GM18907 (cell line): ENCODE measurements at regions not wholly inside any gene's neighbourhood (a gene's known extent, or its start where the extent isn't known, plus 50 kb on each side); places are given as distances from the start of the nearest gene placed in this dataset.
A peak's percentile ranks its signal among the peaks of the same experiment; 100 is the strongest.
"Not testable (repeated sequence)": the region's sequence is repeated elsewhere in the genome, so short reads cannot be mapped to it uniquely, and the experiment has no call there.

Experiments used
- ATAC-seq: cut with Tn5 transposase; IDR thresholded peaks from one replicate; pipeline ENCODE4 v1.9.1; 2021; ENCODE audit warnings: mild to moderate bottlenecking, moderate library complexity; ENCODE audit not compliant: unreplicated experiment

DNA sequence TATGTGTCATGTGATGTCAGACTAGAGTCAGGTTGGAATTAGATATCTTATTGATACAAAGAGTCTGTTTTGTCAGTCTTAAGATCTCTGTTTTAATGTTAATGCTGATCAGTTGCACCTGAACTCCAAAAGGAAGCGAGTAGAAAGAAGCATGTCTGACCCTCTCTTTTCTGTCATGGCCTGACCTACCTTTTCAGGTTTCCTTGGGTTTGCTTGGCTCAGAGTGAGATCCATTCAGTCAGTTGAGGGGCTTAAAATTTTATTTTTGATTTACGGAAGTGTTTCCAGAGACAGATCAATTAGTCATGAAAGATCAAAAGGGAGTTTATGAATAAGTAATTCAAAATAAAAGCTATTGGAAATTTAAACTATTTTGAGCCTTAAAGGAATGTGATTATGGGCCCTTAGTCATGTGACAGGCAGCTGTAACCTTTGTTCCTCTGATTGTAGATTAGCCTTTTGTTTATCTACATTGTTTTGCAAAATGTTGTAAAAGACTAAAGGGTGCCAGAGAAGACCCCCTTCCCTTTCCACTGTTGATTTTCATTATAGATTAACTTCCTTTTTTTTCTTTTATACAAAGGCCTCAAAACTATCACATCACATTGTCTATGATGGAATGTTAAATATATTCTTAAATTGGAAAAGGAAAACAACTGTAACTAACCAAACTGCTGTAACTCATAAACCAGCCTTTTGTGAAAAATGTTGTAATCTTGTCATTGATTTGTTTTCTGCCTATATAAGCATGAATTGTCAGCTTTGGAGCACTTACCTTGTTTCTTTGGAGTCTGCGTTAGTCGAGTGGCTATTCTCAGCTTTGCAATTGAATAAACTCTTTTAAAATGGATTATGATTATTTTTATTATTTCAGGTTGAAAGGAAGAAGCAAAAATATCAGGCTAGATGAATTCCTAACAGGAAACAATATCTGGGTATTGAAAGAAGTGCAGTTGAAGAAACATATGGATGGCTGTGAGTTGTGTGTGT, 195.5 kb upstream of the MBL2 start:
- no peak for ATAC-seq

DNA sequence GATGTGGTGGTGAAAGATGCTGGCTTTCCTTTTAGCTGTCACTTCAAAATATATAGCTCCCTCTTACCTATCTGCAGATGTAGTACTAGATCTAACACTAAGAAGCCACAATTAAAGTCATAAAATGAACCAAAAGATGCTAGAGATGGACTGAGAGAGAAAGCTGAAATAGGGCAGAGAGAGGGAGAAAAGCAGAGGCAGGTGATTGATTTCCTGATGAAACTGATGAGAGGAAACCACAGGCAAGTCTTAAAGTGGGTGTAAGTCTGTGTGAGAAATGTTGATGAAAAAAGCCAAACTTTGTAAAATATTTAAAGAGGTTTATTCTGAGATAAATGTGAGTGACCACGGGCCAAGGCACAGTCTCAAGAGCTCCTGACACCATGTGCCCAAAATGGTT, 194.3 kb upstream of the MBL2 start:
- ATAC-seq: no peak

DNA sequence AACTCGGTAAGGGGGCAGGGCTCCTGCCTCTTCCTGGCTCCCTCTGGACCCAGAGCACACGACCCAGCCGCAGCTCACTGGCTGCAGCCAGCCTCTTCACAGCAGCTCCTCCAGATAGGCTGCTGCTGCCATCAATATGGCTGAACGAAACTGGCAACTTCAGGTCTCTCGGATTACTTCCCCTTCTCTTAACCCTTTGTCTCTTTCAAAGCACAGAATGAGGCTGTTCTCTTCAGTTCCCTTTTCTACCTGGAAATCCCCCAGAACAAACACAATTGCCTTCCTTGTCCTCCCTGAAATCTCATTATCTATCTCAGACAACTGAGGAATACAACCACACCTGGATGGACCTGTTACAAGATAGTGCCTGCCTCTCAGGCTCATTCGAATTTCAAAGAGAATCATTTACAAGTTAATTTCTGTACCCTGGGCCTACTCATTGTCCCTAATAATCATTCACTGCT, 193.4 kb upstream of the MBL2 start:
- peak; percentile 99 for ATAC-seq

DNA sequence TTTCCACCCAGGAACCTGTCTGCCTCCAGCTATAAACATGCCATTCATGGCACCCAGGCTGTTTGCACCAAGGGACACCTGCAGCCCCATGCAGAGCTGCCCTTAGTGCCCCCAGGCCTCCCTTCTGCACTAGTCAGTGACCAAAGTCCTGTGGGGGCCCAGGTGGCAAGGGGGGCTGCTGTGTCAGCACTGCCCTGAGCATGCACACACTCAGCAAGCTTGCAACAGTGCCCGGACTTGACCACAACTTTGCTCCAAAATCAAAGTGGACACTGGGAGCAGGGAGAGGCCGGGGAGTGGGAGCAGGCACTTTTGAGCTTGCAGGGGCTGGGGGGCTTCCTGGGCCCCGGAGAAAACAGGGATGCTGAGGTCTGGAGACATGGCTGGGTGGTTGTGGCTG, 192.9 kb upstream of the MBL2 start:
- ATAC-seq: peak; percentile 30

DNA sequence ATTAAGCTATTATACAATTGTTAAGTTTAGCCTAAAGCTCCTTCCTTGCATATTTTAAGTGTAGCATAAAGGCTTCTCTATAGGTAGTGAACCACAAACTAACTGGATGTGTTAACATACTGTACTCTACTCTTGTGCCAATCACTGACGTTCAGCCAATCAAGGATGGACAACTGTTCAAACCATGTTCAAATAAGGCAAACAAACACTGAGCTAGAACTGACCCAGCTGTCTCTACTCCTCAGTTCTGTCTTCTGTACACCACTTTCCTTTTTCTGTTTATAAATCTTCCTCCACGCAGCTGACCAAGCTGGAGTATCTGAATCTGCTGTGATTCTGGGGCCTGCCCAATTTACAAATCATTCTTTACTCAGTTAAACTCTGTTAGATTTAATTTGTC, 188.7 kb upstream of the MBL2 start:
- ATAC-seq: no peak

DNA sequence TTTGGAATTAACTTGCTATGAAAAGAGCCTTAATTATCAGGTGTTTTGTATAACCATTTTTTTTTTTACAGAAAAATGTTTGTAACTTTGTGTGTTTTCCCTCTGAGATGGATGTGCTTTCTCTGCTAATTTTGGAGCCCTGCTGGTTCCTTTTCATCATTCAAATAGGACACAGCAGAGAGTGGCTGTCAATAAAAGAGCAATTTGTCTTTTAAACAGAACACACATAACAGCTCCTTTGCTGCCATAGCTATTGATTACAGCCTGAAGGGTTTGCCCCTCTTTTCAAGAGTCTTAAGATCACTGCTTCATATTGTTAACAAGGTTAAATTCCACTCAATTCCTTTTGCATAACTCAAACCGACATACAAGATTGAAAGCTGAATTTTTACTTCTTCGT, 187.2 kb upstream of the MBL2 start:
- ATAC-seq: no peak

DNA sequence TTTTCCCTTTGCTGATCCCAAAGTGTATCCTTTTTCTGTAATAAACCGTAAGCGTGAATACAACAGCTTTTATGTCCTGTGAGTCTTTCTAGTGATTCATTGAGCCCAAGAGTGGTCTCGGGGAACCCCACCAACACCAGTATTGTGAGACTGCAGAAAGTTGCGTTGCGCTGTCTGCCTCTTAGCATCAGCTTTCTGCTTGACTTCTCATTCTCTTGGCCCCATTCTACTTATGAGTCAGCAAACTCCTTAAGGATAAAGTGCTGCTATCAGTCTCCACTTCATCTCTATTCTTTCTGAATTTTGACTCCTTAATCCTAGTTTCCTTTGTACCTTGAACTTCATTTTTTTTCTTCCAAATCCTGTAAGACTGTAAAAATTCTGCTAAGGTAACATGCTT, 184.3 kb upstream of the MBL2 start:
- ATAC-seq: no peak

DNA sequence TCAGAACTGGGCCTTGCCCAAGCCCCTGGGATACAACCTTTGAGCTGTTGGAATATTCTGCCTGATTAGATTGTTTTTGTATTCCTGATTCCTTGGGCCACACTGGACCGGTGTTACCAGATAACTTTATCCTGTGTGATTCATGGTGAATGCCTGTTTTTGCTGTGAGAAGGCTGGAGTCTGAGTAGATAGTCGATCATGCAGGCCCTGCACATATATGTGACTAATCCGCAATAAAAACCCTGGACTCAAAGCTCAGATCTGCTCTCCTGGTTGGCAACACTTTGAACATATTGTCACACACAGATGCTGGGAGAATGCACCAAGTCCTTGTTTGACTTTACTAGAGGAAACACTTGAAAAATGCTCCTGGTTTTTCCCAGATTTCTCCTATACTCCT, 183.9 kb upstream of the MBL2 start:
- no peak for ATAC-seq

DNA sequence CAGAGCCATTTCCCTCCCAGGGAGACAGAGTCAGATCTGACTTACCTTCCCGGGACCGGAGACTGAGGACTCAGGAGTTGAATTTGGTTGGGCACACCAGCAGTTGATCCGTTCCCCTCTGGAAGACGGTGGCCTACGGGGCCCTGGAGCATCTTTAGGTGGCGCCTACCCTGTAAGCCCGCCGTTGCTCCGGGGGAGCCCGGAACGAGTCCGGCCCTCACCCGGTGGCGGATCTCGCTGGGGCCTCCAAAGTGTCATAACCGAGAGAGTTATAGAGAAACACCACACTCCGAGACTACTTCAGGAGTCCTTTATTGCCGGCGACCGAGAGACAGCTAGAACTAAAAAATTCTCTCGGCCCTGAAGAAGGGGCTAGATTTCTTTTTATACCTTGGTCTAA, 182.8 kb upstream of the MBL2 start:
- ATAC-seq: no peak

DNA sequence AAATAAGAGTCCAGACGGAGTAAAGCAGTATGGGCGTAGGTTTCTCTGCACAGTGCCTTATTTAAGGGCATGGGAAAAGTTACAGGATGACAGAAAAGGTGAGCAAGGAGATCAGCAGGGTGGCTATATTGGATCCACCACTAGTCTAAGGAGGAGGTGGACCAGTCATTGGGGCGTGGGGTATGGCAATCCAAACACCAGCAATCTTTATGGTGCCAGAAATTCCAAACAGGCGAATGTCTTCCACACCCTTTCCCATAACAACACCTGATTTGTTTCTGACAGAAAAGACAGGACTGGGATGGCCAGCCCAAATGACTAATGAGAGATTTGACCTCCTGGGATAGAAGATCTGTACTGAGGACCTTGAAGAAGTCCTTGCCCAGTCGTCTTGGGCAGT, 181.8 kb upstream of the MBL2 start:
- ATAC-seq: no peak

DNA sequence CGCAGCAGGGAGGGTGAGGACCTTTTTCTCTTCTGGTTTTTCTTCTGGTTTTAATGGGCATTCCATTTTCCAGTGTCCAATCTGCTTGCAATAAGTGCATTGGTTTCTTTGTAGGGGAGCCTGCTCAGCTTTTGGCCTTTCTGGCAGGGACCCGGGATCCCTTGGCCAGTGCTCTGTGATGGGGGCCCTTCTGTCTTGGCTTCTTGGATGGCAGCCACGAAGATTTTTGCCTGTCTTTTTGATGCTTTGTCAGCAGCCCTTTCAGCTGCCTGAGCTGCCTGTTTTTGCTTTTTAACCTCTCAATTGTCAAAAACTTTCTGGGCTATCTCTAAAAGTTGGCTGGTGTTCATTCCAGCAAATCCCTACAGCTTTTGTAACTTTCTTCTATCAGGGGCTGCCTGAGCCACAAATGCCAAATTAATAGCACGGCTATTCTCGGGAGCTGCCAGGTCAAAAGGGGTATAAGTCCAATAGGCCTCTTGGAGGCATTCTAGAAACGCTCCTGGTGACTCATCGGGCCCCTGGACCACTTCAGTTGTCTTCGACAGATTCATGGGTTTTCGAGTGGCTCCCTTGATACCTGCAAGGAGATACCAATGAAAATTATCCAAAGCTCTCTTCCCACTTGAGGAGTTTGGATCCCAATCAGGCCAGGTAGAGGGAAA, 179.9 kb upstream of the MBL2 start:
- ATAC-seq: no peak

DNA sequence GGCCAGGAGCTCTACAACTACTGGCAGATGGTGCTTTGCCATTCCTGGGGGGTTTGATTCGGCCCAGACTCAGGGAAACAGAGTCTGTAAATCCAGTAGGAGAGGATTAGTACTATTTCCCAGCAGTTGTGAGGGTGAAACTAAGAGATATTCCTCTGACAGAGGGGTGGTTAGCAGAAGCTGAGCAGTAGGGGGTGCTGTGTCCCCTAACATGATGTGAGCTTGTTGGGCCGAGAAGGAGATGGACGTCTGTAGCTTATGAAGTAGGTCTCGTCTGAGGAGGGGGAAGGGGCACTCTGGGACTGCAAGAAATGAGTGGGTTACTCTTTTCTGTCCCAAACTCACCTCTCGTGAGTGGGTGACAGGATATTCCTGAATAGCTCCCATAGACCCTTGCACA, 179.2 kb upstream of the MBL2 start:
- ATAC-seq: peak; percentile 95

DNA sequence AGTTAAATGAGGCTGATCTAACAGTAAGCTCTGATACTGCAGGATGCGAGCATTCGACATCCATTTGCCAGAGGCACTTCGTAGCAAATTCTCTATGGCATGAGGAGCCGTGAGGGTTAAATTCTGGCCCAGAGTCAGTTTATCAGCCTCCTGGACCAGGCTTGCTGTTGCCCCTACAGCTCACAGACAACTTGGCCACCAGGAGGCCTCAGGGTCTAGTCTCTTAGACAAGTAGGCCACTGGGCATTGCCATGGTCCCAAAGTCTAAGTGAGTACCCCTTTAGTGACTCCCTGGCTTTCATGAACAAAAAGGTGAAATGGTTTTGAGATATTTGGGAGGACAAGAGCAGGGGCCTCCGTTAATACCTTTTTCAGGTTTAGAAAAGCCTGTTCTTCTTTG, 178.0 kb upstream of the MBL2 start:
- no peak for ATAC-seq

DNA sequence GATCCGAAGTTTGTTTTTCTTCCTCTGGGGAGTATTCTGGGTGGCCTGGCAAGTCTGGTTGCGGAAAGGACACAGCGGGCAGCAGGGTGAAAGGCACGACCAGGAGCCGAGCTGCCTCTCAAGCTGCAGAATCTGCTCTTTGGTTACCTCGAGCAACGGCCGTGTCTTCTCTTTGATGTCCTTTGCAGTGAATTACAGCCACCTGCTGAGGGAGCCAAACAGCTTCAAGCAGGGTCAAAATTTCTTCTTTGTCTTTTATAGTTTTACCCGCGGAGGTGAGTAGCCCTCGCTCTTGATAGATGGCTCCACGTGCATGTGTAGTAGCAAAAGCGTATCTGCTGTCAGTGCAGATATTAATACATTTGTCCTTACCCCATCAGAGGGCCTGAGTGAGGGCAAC, 177.3 kb upstream of the MBL2 start:
- no peak for ATAC-seq

DNA sequence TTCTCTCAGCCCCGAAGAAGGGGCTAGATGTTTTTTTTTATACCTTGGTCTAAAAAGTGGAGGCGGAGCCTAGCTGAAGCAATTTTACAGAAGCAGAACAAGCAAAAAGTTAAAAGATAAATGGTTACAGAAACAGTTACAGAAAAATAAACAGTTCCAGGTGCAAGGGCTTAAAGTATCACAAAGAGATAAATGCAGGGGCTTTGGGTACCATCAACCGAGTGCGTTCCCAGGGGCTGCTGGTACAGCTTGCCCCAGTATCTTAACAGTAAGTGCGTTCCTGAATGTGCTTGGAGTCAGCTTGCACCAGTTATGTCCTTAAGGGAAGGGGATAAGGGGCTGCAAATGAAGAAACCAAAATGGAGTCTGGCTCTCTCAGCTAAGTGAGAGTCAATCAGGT, 173.9 kb upstream of the MBL2 start:
- ATAC-seq: no peak

DNA sequence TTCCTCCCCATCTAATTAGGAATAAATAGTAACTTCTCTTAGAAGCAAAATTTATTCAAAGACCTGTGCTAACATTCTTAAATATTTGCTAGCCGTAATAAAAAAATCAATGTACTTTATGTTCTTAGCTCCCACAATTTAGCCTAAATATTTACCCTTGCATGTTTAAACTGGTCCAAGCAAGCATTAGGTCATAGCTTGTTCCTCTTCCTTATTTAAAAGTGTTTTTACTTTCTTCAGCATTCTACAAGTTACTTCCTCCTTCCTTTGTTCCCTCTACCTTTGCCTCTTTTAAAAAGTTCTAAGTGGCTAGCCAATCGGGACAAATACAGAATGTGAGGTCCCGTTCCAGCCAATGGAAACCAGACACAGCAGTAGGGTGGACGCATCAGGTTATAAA, 172.9 kb upstream of the MBL2 start:
- not testable (repeated sequence) for ATAC-seq

DNA sequence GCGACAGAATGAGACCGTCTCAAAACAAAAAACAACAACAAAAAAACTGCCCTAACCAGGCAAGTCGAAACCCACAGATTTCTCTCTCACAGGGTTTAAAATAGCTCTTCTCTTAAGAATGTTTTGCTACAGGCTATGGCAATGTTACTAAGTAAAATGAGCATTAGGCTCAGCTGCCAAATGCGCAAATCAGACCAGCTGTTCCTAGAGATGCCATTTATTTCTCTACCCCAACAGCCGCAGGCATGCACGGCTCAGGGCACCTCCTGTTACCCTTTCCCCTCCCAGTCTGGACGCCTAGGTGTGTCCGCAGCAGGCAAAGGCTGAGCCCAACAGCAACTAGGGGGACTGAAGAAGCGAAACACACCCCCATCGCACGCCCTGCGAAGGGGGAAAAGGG, 168.3 kb upstream of the MBL2 start:
- no peak for ATAC-seq

DNA sequence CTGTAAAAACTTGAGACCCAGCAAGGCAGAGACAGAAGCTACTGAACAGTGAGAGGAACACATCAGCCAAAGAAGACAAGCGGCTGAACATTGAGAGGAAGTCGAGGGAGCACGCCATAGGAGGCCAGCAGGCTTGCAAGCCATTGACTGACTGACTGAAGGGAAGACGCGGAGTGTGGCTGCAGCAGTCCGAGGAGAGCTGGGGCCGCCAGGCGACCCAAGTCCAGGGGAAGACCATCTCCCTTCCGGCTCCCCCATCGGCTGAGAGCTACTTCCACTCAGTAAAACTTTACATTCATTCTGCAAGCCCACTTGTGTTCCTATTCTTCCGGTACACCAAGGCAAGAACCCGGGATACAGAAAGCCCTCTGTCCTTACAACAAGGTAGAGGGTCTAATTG, 167.3 kb upstream of the MBL2 start:
- ATAC-seq: no peak

DNA sequence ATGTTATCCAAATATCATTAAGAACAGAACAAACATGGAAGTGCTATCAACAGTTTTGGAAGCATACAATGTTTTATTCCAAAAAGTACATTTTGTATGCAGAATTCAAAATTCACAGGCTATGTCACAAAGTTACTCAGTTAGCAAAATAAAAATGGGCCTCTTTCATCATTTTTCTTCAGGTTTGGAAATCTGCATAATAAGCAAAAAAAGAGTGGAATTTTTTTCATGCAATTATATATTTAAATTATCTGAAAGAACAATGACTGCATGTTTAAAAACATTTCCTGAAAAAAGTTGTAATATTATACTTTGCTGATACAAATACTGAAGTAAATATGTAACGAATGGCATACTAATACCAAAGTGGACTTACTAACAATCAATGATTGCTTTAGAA, 161.2 kb upstream of the MBL2 start:
- ATAC-seq: no peak

DNA sequence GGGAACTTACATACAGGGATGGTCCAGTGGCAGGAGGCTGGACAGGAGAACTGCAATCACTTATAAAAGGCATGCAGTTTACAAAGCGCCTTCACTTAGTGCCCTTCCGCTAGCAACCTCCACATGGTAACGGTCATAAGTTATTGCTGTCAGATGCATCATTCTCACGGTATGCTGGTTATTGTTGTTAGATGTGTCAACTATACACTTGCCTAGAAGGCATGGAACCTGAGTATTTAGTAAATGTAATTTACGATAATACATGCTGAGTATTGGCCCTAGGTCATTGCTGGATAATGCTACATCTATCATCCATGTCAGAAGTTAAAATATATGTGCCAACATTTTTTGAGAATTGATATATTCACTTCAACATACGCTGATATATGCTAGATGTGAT, 155.1 kb upstream of the MBL2 start:
- no peak for ATAC-seq

DNA sequence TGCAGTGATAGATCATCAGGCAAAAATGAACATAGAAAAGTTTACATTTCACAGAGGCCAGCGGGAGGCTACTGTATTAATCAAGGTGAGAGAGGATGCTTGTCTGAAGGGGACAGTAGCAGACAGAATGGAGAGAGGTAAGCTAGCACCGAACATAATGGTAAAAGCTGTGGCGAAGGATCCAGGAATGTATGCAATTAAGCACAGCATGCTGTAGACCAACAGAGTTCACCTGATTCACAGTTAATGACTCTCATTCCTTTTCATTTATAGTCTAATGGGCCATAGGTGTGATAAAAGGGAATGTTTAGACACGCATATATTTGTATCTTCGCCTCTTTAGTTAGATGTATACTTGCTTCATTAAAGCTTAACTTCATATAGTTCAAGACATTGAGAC, 150.9 kb upstream of the MBL2 start:
- no peak for ATAC-seq

DNA sequence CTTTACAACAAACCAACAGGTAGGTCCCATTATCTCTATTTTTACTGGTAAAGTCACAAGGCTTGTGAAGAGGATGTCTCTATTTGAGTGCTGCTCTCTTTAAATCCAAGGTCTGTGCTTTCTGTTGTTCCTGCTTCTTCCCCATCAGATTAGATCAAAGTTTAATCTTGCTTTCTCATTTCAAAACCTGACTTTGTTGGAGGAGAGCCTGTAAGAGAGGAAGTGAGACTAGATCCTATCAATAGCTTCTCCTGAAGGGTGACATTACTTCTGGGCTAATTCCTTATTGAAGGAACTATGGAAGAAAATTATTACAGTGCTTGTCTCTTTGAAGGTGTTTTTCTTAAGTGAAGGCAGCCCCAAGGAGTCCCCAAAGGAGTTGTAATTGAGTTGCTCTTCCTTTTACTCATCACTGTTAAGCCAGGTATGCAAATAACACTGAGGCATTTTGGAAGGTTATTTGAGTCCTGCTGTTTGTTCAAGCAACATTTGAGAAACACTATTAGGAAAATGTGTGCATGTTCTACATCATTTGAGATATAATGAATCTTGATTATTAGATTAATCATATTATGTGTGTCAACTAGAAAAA, 146.2 kb upstream of the MBL2 start:
- ATAC-seq: peak; percentile 72
